ENCODE measurements at regions not wholly inside any gene's neighbourhood (a gene's known extent, or its start where the extent isn't known, plus 50 kb on each side); places are given as distances from the start of the nearest gene placed in this dataset.

GRCh38 chr2:168338292-168338691 is 90.9 kb upstream of the STK39 start:
- no peak overlapping the region for H3K4me3 ChIP-seq (ENCODE audit: low read length)
- TF ChIP-seq, protein P1, sequence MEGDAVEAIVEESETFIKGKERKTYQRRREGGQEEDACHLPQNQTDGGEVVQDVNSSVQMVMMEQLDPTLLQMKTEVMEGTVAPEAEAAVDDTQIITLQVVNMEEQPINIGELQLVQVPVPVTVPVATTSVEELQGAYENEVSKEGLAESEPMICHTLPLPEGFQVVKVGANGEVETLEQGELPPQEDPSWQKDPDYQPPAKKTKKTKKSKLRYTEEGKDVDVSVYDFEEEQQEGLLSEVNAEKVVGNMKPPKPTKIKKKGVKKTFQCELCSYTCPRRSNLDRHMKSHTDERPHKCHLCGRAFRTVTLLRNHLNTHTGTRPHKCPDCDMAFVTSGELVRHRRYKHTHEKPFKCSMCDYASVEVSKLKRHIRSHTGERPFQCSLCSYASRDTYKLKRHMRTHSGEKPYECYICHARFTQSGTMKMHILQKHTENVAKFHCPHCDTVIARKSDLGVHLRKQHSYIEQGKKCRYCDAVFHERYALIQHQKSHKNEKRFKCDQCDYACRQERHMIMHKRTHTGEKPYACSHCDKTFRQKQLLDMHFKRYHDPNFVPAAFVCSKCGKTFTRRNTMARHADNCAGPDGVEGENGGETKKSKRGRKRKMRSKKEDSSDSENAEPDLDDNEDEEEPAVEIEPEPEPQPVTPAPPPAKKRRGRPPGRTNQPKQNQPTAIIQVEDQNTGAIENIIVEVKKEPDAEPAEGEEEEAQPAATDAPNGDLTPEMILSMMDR (IDR thresholded peaks at IDR 0.05; ENCODE audit: insufficient read depth, low read depth, low read length, missing control alignments), result no peak
- no peak for DNase-seq (ENCODE audit: low read depth)

GRCh38 chr2:168338803-168339437 is 91.5 kb upstream of the STK39 start:
- TF ChIP-seq, protein P1 (IDR thresholded peaks at IDR 0.05; ENCODE audit: insufficient read depth, low read depth, low read length, missing control alignments), result no peak
- no peak overlapping the region for H3K4me3 ChIP-seq (ENCODE audit: low read length)
- DNase-seq (ENCODE audit: low read depth), result no peak

- H3K4me3 ChIP-seq (ENCODE audit: low read length), result no peak overlapping the region
- TF ChIP-seq, protein P1 (IDR thresholded peaks at IDR 0.05; ENCODE audit: insufficient read depth, low read depth, low read length, missing control alignments), result no peak
- no peak for DNase-seq (ENCODE audit: low read depth)
Measured at GRCh38 chr2:168340931-168341330, 93.5 kb upstream of the STK39 start.

DNA sequence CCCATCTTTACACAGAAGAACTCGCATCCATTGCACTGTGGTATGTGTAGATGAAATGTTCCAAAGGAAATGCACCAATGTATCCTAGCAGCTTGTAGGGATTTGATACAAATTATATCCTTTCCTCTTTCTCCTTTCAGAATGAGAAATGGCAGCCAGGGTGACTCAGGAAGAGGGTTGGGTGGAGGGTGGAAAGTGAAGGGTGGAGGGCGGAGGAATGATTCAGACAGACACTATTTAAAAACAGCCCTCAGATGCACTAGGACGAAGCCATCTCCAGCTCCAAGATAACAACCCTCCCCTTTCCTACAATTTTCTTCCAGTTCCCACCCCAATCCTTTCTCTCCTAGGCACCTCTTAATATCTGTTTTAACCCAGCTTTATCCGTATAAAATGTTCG is 96.2 kb upstream of the STK39 start:
- DNase-seq (ENCODE audit: low read depth), result peak; percentile 72
- H3K4me3 ChIP-seq (ENCODE audit: low read length), result no peak overlapping the region
- TF ChIP-seq, protein P1 (IDR thresholded peaks at IDR 0.05; ENCODE audit: insufficient read depth, low read depth, low read length, missing control alignments), result no peak

GRCh38 chr2:168344706-168345105 is 97.3 kb upstream of the STK39 start:
- TF ChIP-seq, protein P1 (IDR thresholded peaks at IDR 0.05; ENCODE audit: insufficient read depth, low read depth, low read length, missing control alignments), result no peak
- DNase-seq (ENCODE audit: low read depth), result no peak
- H3K4me3 ChIP-seq (ENCODE audit: low read length), result no peak overlapping the region

DNA sequence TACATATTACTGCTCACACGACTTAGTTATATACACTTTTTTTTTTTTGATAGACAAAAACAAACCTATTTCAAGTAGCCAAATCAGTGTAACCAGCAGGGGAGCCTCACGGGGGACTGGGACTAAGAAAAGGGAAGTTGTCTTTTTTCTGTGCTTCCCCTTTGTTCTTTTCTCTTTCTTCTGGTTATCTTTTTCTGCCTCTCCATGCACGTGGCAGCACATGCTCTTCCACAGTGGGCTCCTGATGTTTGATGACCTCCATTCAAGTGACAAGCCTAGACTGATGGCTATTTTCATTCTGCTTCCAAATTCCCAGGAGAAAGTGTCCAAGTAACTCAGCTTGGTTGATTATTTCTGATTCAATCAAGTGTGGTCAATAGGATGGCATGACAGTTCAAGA is 98.2 kb upstream of the STK39 start:
- TF ChIP-seq, protein P1 (IDR thresholded peaks at IDR 0.05; ENCODE audit: insufficient read depth, low read depth, low read length, missing control alignments), result no peak
- no peak for DNase-seq (ENCODE audit: low read depth)
- no peak overlapping the region for H3K4me3 ChIP-seq (ENCODE audit: low read length)
